Sigmoid colon (tissue), 6 donors: ENCODE measurements at regions not wholly inside any gene's neighbourhood (a gene's known extent, or its start where the extent isn't known, plus 50 kb on each side); places are given as distances from the start of the nearest gene placed in this dataset.
"Not testable (repeated sequence)": the region's sequence is repeated elsewhere in the genome, so short reads cannot be mapped to it uniquely, and the experiment has no call there.

Experiments used
- DNase-seq: peaks from one replicate; pipeline ENCODE4 v3.0.0-alpha.2; 2019
- H3K27ac ChIP-seq, 4 donors: fragments of 200-600 bp; sonication (generic); one replicate each; pipeline ENCODE4 v1.5.1; 2016 to 2019; ENCODE audit warnings: mild to moderate bottlenecking in 1 of 4
- H3K27me3 ChIP-seq, 3 donors: fragments of 200-600 bp; sonication (generic); one replicate each; pipeline ENCODE4 v1.5.1; 2019; ENCODE audit warnings: mild to moderate bottlenecking in 1 of 3
- H3K36me3 ChIP-seq, 4 donors: fragments of 200-600 bp; sonication (generic); one replicate each; pipeline ENCODE4 v1.5.1; 2016 to 2019
- H3K4me1 ChIP-seq, 4 donors: fragments of 200-600 bp; sonication (generic); one replicate each; pipeline ENCODE4 v1.5.1; 2017 to 2019
- H3K4me3 ChIP-seq, 4 donors: fragments of 200-600 bp; sonication (generic); one replicate each; pipeline ENCODE4 v1.5.1; 2017 to 2019; ENCODE audit warnings: mild to moderate bottlenecking in 2 of 4, moderate library complexity in 1 of 4
- H3K9me3 ChIP-seq, 4 donors: fragments of 200-600 bp in 3 of 4; sonication (generic) in 3 of 4; one replicate each; pipeline versions ENCODE4 v1.5.1 to v1.6.1; 2013 to 2019
- CTCF ChIP-seq, 4 experiments: fragments of 450-650 bp in 3 of 4; fragments of 200-600 bp in 1 of 4; IDR thresholded peaks; one replicate each; pipeline ENCODE4 v1.5.1; 2016 to 2019; ENCODE audit warnings: antibody characterized with exemption in 4 of 4, mild to moderate bottlenecking in 3 of 4, moderate library complexity in 2 of 4
- EP300 ChIP-seq, 4 donors: sonication (generic); formaldehyde crosslinking; IDR thresholded peaks; one replicate each; pipeline ENCODE4 v1.6.1; 2017; ENCODE audit warnings: antibody characterized with exemption in 4 of 4
- POLR2A ChIP-seq, 2 donors: fragments of 450-650 bp; IDR thresholded peaks; one replicate each; pipeline ENCODE4 v1.6.1; 2016; ENCODE audit warnings: antibody characterized with exemption in 2 of 2, mild to moderate bottlenecking in 2 of 2, moderate library complexity in 2 of 2
- POLR2AphosphoS5 ChIP-seq, 4 donors: sonication (generic); formaldehyde crosslinking; IDR thresholded peaks; one replicate each; pipeline ENCODE4 v1.6.1; 2017; ENCODE audit warnings: antibody characterized with exemption in 4 of 4
- WGBS, 2 donors: extraction: QIAGEN DNeasy Blood & Tissue Kit; methylation state at CpG; one replicate each; pipeline ENCODE4 v1.1.7; 2013; 5-methylcytosine and 5-hydroxymethylcytosine counted together
- intact Hi-C: fragments of 100-400 bp; cut with DNase I; formaldehyde crosslinking; loops from one replicate; pipeline ENCODE4 v1.15.1; 2023
- donor health status: healthy with polysubstance abuse.
- donor health status: healthy.

DNA sequence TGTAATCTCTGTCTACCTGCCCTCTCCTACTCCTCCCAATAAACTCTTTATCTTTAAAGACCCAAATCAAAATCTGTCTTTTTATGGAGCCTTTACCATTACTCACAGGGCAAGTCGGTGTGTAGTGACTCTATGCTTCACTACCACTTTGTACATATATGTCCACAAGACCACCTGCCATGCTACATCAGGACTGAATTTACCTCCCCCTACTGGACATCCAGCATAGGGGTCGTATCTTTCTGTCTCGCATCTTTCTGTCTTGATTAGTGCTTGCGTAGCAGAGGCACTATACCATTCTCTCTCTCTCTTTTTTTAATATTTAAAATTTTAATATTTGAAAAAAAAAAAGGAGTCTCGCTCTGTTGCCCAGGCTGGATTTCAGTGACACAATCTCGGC, 587.5 kb downstream of the SOX5 start:
- H3K27me3 ChIP-seq: no peaks in the 10 kb centered on the region
- H3K4me1 ChIP-seq: peaks cover 0 to 6% (median 0%) of the 10 kb centered on the region in 4 donors
- no peak overlapping the region for H3K27ac ChIP-seq
- no peaks in the 10 kb centered on the region for H3K36me3 ChIP-seq
- intact Hi-C loops: no loop called here
- DNase-seq: no peak
- no peaks in the 10 kb centered on the region for H3K9me3 ChIP-seq
- WGBS, 2 donors: 63 to 94% methylated on average over 6 of the region's 6 CpGs
- TF ChIP-seq CTCF (IDR thresholded peaks at IDR 0.05): no peak
- TF ChIP-seq EP300 (IDR thresholded peaks at IDR 0.05): no peak
- TF ChIP-seq POLR2A (IDR thresholded peaks at IDR 0.05): no peak
- no peak for TF ChIP-seq POLR2AphosphoS5 (IDR thresholded peaks at IDR 0.05)
- H3K4me3 ChIP-seq: no peak overlapping the region

DNA sequence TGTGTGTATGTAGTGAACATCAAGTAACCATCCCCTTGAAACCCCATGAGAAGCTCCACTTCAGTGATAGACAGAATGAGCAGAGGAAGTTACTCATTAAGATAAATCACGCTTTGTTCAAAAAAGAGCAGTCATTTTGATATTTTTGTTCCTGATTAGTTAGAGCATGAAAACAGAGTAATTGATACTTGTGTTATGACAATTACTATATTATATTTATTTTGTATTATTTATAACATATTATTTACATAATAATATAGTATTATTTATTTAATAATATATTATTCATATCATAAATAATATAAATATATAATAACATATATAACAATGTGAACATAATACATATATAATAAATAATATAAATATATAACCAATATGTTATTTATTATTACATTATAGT, 580.9 kb downstream of the SOX5 start:
- Histone ChIP-seq H3K4me3 (no peak overlapping the region), H3K4me1 (no peaks in the 10 kb centered on the region), H3K9me3 (no peaks in the 10 kb centered on the region), H3K27me3 (no peaks in the 10 kb centered on the region), H3K27ac (no peak overlapping the region), H3K36me3 (no peaks in the 10 kb centered on the region)
- no peak for TF ChIP-seq CTCF (IDR thresholded peaks at IDR 0.05)
- intact Hi-C loops: no loop called here
- no peak for DNase-seq
- 89 to 90% methylated on average over 1 of the region's 1 CpG for WGBS, 2 donors

GRCh38 chr12:23375621-23376020, 573.8 kb downstream of the SOX5 start:
- Histone ChIP-seq H3K4me3 (no peak overlapping the region), H3K9me3 (peaks cover 0 to 5% (median 3%) of the 10 kb centered on the region in 4 donors), H3K4me1 (no peaks in the 10 kb centered on the region), H3K36me3 (no peaks in the 10 kb centered on the region), H3K27me3 (no peaks in the 10 kb centered on the region), H3K27ac (no peak overlapping the region)
- TF ChIP-seq POLR2A (IDR thresholded peaks at IDR 0.05): no peak
- no peak for TF ChIP-seq EP300 (IDR thresholded peaks at IDR 0.05)
- no peak for TF ChIP-seq POLR2AphosphoS5 (IDR thresholded peaks at IDR 0.05)
- no peak for TF ChIP-seq CTCF (IDR thresholded peaks at IDR 0.05)
- intact Hi-C loops: no loop called here
- WGBS, 2 donors: 60 to 73% methylated on average over 3 of the region's 3 CpGs
- DNase-seq: no peak

DNA sequence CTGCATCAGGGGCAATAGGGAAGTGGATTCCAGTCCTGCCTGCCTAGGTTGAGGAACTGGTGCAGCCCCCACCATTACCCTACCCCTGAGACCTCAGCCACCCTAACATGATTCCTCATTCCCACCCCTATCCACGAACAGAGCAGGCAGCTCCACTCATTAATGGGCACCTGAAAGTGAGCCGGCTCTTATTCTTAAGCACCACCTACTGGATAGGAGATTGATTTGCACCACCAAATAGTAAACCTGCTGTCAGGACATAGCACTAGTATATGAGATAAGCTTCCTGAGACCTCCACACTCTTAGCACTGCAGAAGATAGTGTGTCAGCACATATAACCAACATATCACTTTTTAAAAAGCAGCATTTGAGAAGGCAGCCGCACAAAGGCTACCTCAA, 573.2 kb downstream of the SOX5 start:
- intact Hi-C loops: no loop called here
- 67 to 70% methylated on average over 3 of the region's 3 CpGs for WGBS, 2 donors
- Histone ChIP-seq H3K9me3 (peaks cover 0 to 6% (median 3%) of the 10 kb centered on the region in 4 donors), H3K27me3 (no peaks in the 10 kb centered on the region), H3K4me3 (no peak overlapping the region), H3K36me3 (no peaks in the 10 kb centered on the region), H3K27ac (no peak overlapping the region), H3K4me1 (no peaks in the 10 kb centered on the region)
- DNase-seq: no peak
- no peak for TF ChIP-seq POLR2AphosphoS5 (IDR thresholded peaks at IDR 0.05)
- TF ChIP-seq CTCF (IDR thresholded peaks at IDR 0.05): no peak
- TF ChIP-seq EP300 (IDR thresholded peaks at IDR 0.05): no peak
- no peak for TF ChIP-seq POLR2A (IDR thresholded peaks at IDR 0.05)

DNA sequence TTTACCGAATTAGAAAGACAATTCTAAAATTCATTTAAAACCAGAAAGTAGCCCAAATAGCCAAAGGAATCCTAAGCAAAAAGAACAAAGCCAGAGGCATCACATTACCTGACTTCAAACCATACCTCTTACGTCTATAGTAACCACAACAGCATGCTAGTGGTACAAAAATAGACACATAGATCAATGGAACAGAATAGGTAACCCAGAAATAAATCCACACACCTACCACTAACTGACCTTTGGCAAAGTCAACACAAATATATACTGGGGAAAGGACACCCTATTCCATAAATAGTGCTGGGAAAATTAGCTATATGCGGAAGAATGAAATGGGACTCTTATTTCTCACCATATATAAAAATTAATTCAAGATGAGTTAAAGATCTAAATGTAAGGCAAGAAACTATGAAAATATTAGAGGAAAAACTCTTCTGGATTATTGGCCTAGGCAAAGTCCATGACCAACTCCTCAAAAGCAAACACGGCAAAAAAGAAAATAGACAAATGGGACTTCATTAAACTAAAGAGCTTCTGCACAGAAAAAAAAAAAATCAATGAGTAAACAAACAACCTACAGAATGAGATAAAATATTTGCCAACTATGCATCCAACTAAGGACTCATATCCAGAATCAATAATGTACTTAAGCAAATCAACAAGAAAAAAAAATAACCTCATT, 568.9 kb downstream of the SOX5 start:
- Histone ChIP-seq H3K4me3 (no peak overlapping the region), H3K27me3 (no peaks in the 10 kb centered on the region), H3K4me1 (no peaks in the 10 kb centered on the region), H3K27ac (no peak overlapping the region), H3K36me3 (no peaks in the 10 kb centered on the region), H3K9me3 (peaks cover 0 to 6% (median 2%) of the 10 kb centered on the region in 4 donors)
- intact Hi-C loops: no loop called here
- DNase-seq: no peak
- 77 to 88% methylated on average over 4 of the region's 4 CpGs for WGBS, 2 donors
- TF ChIP-seq POLR2AphosphoS5 (IDR thresholded peaks at IDR 0.05): no peak
- no peak for TF ChIP-seq POLR2A (IDR thresholded peaks at IDR 0.05)
- no peak for TF ChIP-seq EP300 (IDR thresholded peaks at IDR 0.05)
- no peak for TF ChIP-seq CTCF (IDR thresholded peaks at IDR 0.05)

GRCh38 chr12:23388898-23389297, 560.6 kb downstream of the SOX5 start:
- H3K27me3 ChIP-seq, H3K4me1 ChIP-seq, intact Hi-C loops, H3K27ac ChIP-seq, H3K36me3 ChIP-seq, H3K4me3 ChIP-seq, H3K9me3 ChIP-seq, DNase-seq: not testable (repeated sequence)
- WGBS, 2 donors: 84 to 89% methylated on average over 9 of the region's 9 CpGs

- H3K27me3 ChIP-seq: not testable (repeated sequence)
- 93 to 97% methylated on average over 4 of the region's 4 CpGs for WGBS, 2 donors
Observed at GRCh38 chr12:23389315-23389714, 560.2 kb downstream of the SOX5 start.

More at GRCh38 chr12:23389315-23389714, 560.2 kb downstream of the SOX5 start:
- H3K27ac ChIP-seq, H3K4me3 ChIP-seq, H3K36me3 ChIP-seq, DNase-seq, H3K4me1 ChIP-seq, H3K9me3 ChIP-seq, intact Hi-C loops: not testable (repeated sequence)
